HL-60 (cell line): ENCODE measurements at regions not wholly inside any gene's neighbourhood (a gene's known extent, or its start where the extent isn't known, plus 50 kb on each side); places are given as distances from the start of the nearest gene placed in this dataset.

ENCODE experiments used
- DNase-seq, 2 experiments: peaks; one replicate each; pipeline ENCODE4 v3.0.0-alpha.2; 2010 to 2020; ENCODE audit warnings: low read depth in 1 of 2, low spot score in 1 of 2
- H3K27ac ChIP-seq: fragments of 250-450 bp; sonication (Bioruptor Pico); replicated peaks from 2 replicates; pipeline ENCODE4 v1.5.1; 2020; ENCODE audit warnings: mild to moderate bottlenecking, moderate library complexity
- H3K27me3 ChIP-seq: fragments of 250-450 bp; sonication (Bioruptor Pico); 2 replicates; pipeline ENCODE4 v1.5.1; 2021; ENCODE audit warnings: mild to moderate bottlenecking, moderate library complexity; ENCODE audit not compliant: insufficient read depth, poor library complexity, severe bottlenecking
- H3K4me3 ChIP-seq: replicated peaks from 2 replicates; pipeline ENCODE4 v1.5.1; 2011; ENCODE audit warnings: mild to moderate bottlenecking, control low read depth, low read length; ENCODE audit not compliant: insufficient read depth
- GABPA ChIP-seq: IDR thresholded peaks from 2 replicates; pipeline ENCODE4 v1.6.1; 2012; ENCODE audit warnings: low read depth
- POLR2AphosphoS5 ChIP-seq: IDR thresholded peaks from 2 replicates; pipeline ENCODE4 v1.6.1; 2012; ENCODE audit warnings: low read depth
- SPI1 ChIP-seq: IDR thresholded peaks from 2 replicates; pipeline ENCODE4 v1.6.1; 2012; ENCODE audit warnings: low read depth, mild to moderate bottlenecking, borderline replicate concordance
- TF ChIP-seq, protein P1 (sequence below): IDR thresholded peaks from one replicate; pipeline ENCODE4 v1.5.1; 2011; ENCODE audit warnings: low read length, control low read depth, inconsistent platforms; ENCODE audit not compliant: insufficient read depth
- TF ChIP-seq, protein P2 (sequence below): IDR thresholded peaks from 2 replicates; pipeline ENCODE4 v1.6.1; 2012; ENCODE audit warnings: low read depth; ENCODE audit not compliant: insufficient replicate concordance

DNA sequence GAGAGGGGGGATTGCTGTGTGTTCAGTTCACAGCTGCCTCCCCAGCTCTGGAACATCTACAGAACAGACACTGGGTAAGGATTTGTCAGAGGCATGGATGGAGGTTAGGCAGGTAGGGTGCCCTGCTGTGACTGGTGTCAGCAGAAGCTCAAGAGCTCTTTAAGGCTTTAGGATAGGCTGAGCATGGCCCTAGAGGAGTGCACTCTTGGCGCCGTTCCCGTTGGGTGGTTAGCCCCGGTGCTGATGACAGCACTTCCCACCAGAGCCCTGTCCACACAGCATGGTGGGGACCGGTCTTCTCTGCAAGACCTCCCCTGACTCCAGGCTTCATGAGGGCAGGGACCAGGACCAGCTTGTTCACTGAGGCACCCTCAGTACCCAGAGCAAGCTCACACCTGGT lies 262.0 kb downstream of the BMP7 start:
- no peaks in the 10 kb centered on the region for H3K27me3 ChIP-seq
- TF ChIP-seq SPI1 (no peak), GABPA (no peak), POLR2AphosphoS5 (no peak)
- TF ChIP-seq, protein P1, sequence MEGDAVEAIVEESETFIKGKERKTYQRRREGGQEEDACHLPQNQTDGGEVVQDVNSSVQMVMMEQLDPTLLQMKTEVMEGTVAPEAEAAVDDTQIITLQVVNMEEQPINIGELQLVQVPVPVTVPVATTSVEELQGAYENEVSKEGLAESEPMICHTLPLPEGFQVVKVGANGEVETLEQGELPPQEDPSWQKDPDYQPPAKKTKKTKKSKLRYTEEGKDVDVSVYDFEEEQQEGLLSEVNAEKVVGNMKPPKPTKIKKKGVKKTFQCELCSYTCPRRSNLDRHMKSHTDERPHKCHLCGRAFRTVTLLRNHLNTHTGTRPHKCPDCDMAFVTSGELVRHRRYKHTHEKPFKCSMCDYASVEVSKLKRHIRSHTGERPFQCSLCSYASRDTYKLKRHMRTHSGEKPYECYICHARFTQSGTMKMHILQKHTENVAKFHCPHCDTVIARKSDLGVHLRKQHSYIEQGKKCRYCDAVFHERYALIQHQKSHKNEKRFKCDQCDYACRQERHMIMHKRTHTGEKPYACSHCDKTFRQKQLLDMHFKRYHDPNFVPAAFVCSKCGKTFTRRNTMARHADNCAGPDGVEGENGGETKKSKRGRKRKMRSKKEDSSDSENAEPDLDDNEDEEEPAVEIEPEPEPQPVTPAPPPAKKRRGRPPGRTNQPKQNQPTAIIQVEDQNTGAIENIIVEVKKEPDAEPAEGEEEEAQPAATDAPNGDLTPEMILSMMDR, result no peak
- TF ChIP-seq, protein P2, sequence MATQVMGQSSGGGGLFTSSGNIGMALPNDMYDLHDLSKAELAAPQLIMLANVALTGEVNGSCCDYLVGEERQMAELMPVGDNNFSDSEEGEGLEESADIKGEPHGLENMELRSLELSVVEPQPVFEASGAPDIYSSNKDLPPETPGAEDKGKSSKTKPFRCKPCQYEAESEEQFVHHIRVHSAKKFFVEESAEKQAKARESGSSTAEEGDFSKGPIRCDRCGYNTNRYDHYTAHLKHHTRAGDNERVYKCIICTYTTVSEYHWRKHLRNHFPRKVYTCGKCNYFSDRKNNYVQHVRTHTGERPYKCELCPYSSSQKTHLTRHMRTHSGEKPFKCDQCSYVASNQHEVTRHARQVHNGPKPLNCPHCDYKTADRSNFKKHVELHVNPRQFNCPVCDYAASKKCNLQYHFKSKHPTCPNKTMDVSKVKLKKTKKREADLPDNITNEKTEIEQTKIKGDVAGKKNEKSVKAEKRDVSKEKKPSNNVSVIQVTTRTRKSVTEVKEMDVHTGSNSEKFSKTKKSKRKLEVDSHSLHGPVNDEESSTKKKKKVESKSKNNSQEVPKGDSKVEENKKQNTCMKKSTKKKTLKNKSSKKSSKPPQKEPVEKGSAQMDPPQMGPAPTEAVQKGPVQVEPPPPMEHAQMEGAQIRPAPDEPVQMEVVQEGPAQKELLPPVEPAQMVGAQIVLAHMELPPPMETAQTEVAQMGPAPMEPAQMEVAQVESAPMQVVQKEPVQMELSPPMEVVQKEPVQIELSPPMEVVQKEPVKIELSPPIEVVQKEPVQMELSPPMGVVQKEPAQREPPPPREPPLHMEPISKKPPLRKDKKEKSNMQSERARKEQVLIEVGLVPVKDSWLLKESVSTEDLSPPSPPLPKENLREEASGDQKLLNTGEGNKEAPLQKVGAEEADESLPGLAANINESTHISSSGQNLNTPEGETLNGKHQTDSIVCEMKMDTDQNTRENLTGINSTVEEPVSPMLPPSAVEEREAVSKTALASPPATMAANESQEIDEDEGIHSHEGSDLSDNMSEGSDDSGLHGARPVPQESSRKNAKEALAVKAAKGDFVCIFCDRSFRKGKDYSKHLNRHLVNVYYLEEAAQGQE, result no peak
- H3K27ac ChIP-seq, result no peak overlapping the region
- DNase-seq, result no peak
- H3K4me3 ChIP-seq, result no peak overlapping the region

DNA sequence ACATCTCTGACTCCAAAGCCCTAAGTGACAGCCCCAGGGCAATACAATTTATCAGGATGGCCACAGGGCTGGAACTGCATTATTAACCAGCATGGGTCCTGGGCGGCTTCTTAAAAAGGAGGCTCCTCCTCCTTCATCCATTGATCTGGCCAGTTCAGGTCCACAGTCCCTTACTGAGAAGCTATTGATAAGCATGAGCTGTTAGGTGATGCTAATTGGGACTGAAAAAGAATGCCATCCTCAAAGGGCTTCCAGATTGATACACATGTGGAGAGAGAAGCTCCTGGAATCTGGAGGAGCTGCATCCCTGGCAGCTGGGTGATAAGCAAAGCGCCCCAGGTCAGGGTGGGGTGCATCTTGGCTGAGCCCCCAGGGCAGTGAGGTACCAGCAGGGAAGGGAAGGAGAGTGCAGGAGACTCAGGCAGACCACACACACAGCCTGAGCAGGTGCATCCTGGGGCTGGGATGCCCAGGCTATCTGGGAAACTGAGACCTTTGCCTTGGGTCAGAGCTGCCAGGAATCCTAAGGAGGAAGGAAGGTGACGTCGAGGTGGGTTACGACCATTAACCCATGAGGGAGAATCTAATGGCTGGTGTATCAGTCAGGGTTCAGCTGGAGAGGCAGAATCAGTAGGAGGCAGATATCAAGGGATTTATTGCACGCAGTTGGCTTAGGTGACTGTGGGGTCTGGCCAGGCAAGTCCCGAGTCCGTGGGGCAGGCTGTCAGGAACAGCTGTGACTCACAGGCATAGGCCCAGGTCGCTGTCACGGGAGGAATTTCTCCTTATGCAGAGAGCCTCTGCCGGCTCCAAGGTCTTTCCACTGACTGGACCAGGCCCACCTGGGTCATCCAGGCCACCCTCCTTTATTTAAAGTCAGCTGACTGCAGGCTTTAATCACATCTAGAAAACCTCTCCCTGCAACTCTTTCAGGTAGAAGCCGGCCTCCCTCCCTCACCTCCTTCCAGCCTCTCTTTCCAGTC lies 261.2 kb downstream of the BMP7 start:
- no peak for DNase-seq
- TF ChIP-seq POLR2AphosphoS5, result no peak
- TF ChIP-seq, protein P2, result no peak
- no peak for TF ChIP-seq GABPA
- TF ChIP-seq, protein P1, result no peak
- TF ChIP-seq SPI1, result no peak
- Histone ChIP-seq H3K4me3 (no peak overlapping the region), H3K27me3 (no peaks in the 10 kb centered on the region), H3K27ac (no peak overlapping the region)

DNA sequence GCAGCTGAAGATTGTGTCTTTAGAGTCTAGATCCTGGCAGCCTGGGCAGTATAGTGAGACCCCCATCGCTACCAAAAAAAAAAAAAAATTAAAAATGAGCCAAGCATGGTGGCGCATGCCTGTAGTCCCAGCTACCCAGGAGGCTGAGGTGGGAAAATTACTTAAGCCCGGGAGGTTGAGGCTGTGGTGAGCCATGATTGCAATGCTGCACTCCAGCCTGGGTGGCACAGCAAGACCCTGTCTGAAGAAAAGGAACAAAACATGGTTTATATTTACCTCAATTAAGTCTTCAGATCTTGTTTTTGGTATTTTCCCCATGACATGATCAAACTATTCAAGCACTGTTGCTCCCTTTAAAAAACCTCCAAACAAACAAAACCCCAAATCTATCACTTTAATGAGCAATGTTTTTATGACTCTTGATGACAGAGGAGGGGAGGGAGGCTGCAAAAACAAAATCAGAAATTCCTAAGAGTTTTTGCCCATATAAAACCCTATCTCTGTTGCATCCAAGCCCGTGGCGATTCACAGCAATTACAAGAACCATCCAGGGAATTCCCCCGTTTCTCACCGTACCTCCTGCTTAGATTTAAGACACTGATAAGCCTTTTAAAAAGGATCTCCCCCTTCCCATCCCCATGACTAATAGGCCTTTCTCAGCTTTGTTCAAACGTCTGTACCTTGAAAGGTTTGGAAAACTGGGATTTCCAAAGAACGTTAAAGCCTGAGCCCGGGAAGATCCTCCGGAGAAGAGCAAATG lies 259.9 kb downstream of the BMP7 start:
- Histone ChIP-seq H3K27me3 (no peaks in the 10 kb centered on the region), H3K27ac (no peak overlapping the region), H3K4me3 (no peak overlapping the region)
- no peak for TF ChIP-seq GABPA
- TF ChIP-seq, protein P2, result no peak
- TF ChIP-seq POLR2AphosphoS5, result no peak
- TF ChIP-seq, protein P1, result no peak
- no peak for DNase-seq
